ENCODE measurements at regions not wholly inside any gene's neighbourhood (a gene's known extent, or its start where the extent isn't known, plus 50 kb on each side); places are given as distances from the start of the nearest gene placed in this dataset.
"Not testable (repeated sequence)": the region's sequence is repeated elsewhere in the genome, so short reads cannot be mapped to it uniquely, and the experiment has no call there.

- TF ChIP-seq CTCF, POLR2A, EP300, POLR2AphosphoS5 (IDR thresholded peaks at IDR 0.05): not testable (repeated sequence)
These were observed 2721.7 kb upstream of the TPTE start for GRCh38 chr21:7799697-7800096.
